ENCODE measurements at regions not wholly inside any gene's neighbourhood (a gene's known extent, or its start where the extent isn't known, plus 50 kb on each side); places are given as distances from the start of the nearest gene placed in this dataset.
A peak's percentile ranks its signal among the peaks of the same experiment; 100 is the strongest.

DNA sequence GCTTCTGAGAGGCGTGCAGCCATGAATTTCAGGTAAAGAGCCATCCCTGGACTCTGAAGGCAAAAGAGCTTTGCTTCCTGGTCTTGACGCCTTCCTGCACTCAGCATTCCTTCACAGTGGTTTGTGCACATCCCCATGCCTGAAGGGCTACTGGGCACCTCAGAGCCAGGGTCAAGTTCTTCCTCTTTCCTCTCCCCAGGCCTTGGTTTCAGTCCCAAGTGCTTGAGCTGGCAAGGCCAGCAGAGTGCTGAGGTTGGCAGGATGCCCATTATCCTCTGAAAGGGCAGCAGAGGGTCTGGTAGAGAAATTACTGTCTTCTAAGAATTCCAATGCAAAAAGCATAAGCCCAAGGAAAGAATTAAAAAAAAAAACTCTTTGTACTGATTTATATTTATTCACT, 1064.9 kb downstream of the TTLL7 start:
- no peak overlapping the region for H3K4me3 ChIP-seq (ENCODE audit: extremely low read depth, insufficient read depth, low read length, poor library complexity, severe bottlenecking)
- H3K27ac ChIP-seq (ENCODE audit: low read depth, low read length, severe bottlenecking) = no peak overlapping the region
- WGBS, 2 experiments (ENCODE audit: insufficient coverage in 2 of 2) = 85 to 90% methylated on average over 2 of the region's 2 CpGs
- H3K4me1 ChIP-seq (ENCODE audit: control insufficient read depth, insufficient read depth, low read length, poor library complexity, severe bottlenecking) = no peaks in the 10 kb centered on the region
- no peaks in the 10 kb centered on the region for H3K36me3 ChIP-seq (ENCODE audit: control insufficient read depth, insufficient read depth, low read length)
- no peaks in the 10 kb centered on the region for H3K9me3 ChIP-seq (ENCODE audit: control insufficient read depth, low read length)

- H3K36me3 ChIP-seq (ENCODE audit: control insufficient read depth, insufficient read depth, low read length) = no peaks in the 10 kb centered on the region
- no peaks in the 10 kb centered on the region for H3K4me1 ChIP-seq (ENCODE audit: control insufficient read depth, insufficient read depth, low read length, poor library complexity, severe bottlenecking)
- no peaks in the 10 kb centered on the region for H3K9me3 ChIP-seq (ENCODE audit: control insufficient read depth, low read length)
- WGBS, 2 experiments (ENCODE audit: insufficient coverage in 2 of 2) = no CpG with 5 or more reads among the region's 2 CpGs
- no peak overlapping the region for H3K27ac ChIP-seq (ENCODE audit: low read depth, low read length, severe bottlenecking)
- H3K4me3 ChIP-seq (ENCODE audit: extremely low read depth, insufficient read depth, low read length, poor library complexity, severe bottlenecking) = no peak overlapping the region
These were observed 1066.2 kb downstream of the TTLL7 start for GRCh38 chr1:82932727-82933126.

DNA sequence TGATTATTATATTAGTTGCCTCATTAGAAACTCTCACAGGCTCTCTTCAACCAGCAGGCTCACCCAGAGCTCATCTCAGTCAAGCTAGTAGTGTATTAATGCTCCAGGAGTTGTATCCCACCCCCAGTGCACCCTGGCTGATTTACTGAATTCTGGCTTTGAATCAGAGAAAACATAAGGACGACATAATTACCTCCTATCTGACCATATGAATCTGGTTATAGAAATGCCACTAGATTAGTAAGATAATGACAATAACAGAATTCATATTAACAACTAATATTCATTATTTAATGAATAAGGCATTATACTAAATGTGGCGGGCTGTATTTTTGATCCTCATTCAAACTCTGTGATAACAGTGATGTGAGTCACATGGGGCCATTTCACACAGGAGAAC, 1066.7 kb downstream of the TTLL7 start:
- no peaks in the 10 kb centered on the region for H3K36me3 ChIP-seq (ENCODE audit: control insufficient read depth, insufficient read depth, low read length)

DNA sequence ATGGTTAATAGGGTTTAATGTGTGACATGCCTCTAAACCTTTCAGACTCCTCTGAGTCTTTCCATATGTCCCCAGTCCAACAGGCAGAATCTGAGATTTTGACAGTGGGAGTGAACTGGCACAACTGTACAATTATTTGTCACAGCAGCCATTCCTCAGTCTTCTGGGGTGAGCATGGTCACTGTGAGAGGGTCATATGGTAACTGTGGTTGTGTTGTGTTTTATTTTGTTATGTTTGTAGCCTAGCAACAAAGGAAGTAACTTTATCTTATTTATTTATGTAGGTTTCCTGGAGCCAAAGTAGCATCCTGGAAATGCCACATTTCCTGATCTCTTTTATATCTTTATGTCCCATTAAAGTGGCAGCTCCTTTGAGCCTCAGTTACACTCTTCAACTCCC, 1067.9 kb downstream of the TTLL7 start:
- Histone ChIP-seq H3K4me3 (ENCODE audit: extremely low read depth, insufficient read depth, low read length, poor library complexity, severe bottlenecking) (no peak overlapping the region), H3K27ac (ENCODE audit: low read depth, low read length, severe bottlenecking) (peak overlapping the region; percentile 63), H3K36me3 (ENCODE audit: control insufficient read depth, insufficient read depth, low read length) (no peaks in the 10 kb centered on the region)

More for the DNA sequence above, 1066.7 kb downstream of the TTLL7 start:
- Histone ChIP-seq H3K4me3 (ENCODE audit: extremely low read depth, insufficient read depth, low read length, poor library complexity, severe bottlenecking) (no peak overlapping the region), H3K9me3 (ENCODE audit: control insufficient read depth, low read length) (no peaks in the 10 kb centered on the region), H3K27ac (ENCODE audit: low read depth, low read length, severe bottlenecking) (no peak overlapping the region), H3K4me1 (ENCODE audit: control insufficient read depth, insufficient read depth, low read length, poor library complexity, severe bottlenecking) (no peaks in the 10 kb centered on the region)
- WGBS, 2 experiments (ENCODE audit: insufficient coverage in 2 of 2) = no CpG with 5 or more reads among the region's 2 CpGs

GRCh38 chr1:82927753-82928152, 1071.2 kb downstream of the TTLL7 start:
- H3K9me3 ChIP-seq (ENCODE audit: control insufficient read depth, low read length) = no peaks in the 10 kb centered on the region
- H3K36me3 ChIP-seq (ENCODE audit: control insufficient read depth, insufficient read depth, low read length) = no peaks in the 10 kb centered on the region
- H3K4me3 ChIP-seq (ENCODE audit: extremely low read depth, insufficient read depth, low read length, poor library complexity, severe bottlenecking) = no peak overlapping the region
- H3K4me1 ChIP-seq (ENCODE audit: control insufficient read depth, insufficient read depth, low read length, poor library complexity, severe bottlenecking) = no peaks in the 10 kb centered on the region
- WGBS, 2 experiments (ENCODE audit: insufficient coverage in 2 of 2) = 57 to 67% methylated on average over 1 of the region's 1 CpG
- H3K27ac ChIP-seq (ENCODE audit: low read depth, low read length, severe bottlenecking) = peak overlapping the region; percentile 43

More for the DNA sequence above, 1067.9 kb downstream of the TTLL7 start:
- Histone ChIP-seq H3K9me3 (ENCODE audit: control insufficient read depth, low read length) (no peaks in the 10 kb centered on the region), H3K4me1 (ENCODE audit: control insufficient read depth, insufficient read depth, low read length, poor library complexity, severe bottlenecking) (no peaks in the 10 kb centered on the region)

GRCh38 chr1:82924666-82925065, 1074.3 kb downstream of the TTLL7 start:
- no peak overlapping the region for H3K4me3 ChIP-seq (ENCODE audit: extremely low read depth, insufficient read depth, low read length, poor library complexity, severe bottlenecking)
- no peak overlapping the region for H3K27ac ChIP-seq (ENCODE audit: low read depth, low read length, severe bottlenecking)
- 71 to 83% methylated on average over 2 of the region's 2 CpGs for WGBS, 2 experiments (ENCODE audit: insufficient coverage in 2 of 2)
- peaks cover 13% of the 10 kb centered on the region for H3K4me1 ChIP-seq (ENCODE audit: control insufficient read depth, insufficient read depth, low read length, poor library complexity, severe bottlenecking)
- H3K9me3 ChIP-seq (ENCODE audit: control insufficient read depth, low read length) = no peaks in the 10 kb centered on the region
- H3K36me3 ChIP-seq (ENCODE audit: control insufficient read depth, insufficient read depth, low read length) = no peaks in the 10 kb centered on the region

GRCh38 chr1:82923931-82924330, 1075.0 kb downstream of the TTLL7 start:
- no CpG with 5 or more reads among the region's 4 CpGs for WGBS, 2 experiments (ENCODE audit: insufficient coverage in 2 of 2)
- H3K4me1 ChIP-seq (ENCODE audit: control insufficient read depth, insufficient read depth, low read length, poor library complexity, severe bottlenecking) = peaks cover 13% of the 10 kb centered on the region

DNA sequence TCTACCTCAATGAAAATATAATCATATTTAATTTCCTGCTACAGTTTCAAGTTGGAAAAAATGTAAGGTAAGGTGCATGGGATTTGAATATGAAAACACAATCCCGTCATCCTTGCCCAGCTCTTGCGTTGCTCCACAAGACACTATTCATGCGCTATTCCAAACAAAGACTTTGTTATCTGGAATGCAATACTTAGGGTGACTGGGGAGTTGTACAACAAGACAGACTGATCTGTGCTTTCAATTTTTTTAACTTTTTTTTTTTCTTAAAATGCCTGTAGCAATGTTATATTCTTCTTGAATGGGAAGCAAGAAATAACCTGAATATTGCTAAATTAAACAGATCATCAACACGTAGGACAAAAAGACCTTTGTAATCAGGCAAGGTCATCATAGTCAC, 1077.2 kb downstream of the TTLL7 start:
- Histone ChIP-seq H3K27ac (ENCODE audit: low read depth, low read length, severe bottlenecking) (no peak overlapping the region), H3K4me3 (ENCODE audit: extremely low read depth, insufficient read depth, low read length, poor library complexity, severe bottlenecking) (no peak overlapping the region), H3K4me1 (ENCODE audit: control insufficient read depth, insufficient read depth, low read length, poor library complexity, severe bottlenecking) (peaks cover 13% of the 10 kb centered on the region), H3K36me3 (ENCODE audit: control insufficient read depth, insufficient read depth, low read length) (no peaks in the 10 kb centered on the region), H3K9me3 (ENCODE audit: control insufficient read depth, low read length) (no peaks in the 10 kb centered on the region)
- no CpG with 5 or more reads among the region's 4 CpGs for WGBS, 2 experiments (ENCODE audit: insufficient coverage in 2 of 2)

More at GRCh38 chr1:82923931-82924330, 1075.0 kb downstream of the TTLL7 start:
- Histone ChIP-seq H3K4me3 (ENCODE audit: extremely low read depth, insufficient read depth, low read length, poor library complexity, severe bottlenecking) (no peak overlapping the region), H3K27ac (ENCODE audit: low read depth, low read length, severe bottlenecking) (no peak overlapping the region), H3K9me3 (ENCODE audit: control insufficient read depth, low read length) (no peaks in the 10 kb centered on the region), H3K36me3 (ENCODE audit: control insufficient read depth, insufficient read depth, low read length) (no peaks in the 10 kb centered on the region)

DNA sequence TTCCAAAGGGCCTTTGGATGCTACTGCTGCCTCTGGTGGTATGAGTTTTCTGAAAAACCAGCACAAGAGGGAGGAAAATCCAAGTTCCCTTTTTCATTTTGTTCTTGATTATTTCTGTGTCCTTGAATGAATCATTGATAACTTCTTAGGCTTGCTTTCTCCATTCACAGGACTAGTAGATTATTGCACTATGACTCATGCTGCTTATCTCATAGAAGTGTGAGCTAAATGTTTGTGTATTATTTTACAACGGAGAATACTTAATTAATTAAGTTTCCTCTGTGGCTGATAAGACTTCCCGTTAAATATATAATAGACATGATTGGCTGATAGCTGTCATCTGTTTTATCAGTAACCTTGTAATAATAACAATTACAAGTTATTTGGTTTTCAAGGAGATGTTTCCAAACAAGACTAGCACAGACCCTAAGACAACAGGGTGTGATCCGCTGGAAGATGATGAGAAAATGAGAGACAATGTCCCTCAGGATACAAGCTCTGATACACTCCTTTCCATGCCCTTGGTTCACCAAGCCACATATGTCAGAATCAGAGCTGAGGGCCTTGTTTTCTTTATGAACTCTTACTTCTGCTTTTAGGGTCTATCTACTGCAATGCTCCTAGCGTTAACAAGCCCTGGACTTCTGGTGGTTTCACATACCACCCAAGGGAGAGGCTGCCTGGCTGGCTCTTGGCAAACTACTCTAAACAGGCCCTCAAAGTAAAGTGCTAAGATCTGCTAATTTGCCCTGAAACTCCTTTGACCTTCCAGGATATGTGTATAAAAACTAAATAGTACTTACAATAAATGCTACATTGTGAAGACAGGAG, 1078.3 kb downstream of the TTLL7 start:
- Histone ChIP-seq H3K9me3 (ENCODE audit: control insufficient read depth, low read length) (no peaks in the 10 kb centered on the region), H3K4me3 (ENCODE audit: extremely low read depth, insufficient read depth, low read length, poor library complexity, severe bottlenecking) (no peak overlapping the region), H3K4me1 (ENCODE audit: control insufficient read depth, insufficient read depth, low read length, poor library complexity, severe bottlenecking) (peaks cover 13% of the 10 kb centered on the region), H3K36me3 (ENCODE audit: control insufficient read depth, insufficient read depth, low read length) (no peaks in the 10 kb centered on the region), H3K27ac (ENCODE audit: low read depth, low read length, severe bottlenecking) (peak overlapping the region; percentile 83)
- WGBS, 2 experiments (ENCODE audit: insufficient coverage in 2 of 2) = 91% methylated on average over 1 of the region's 4 CpGs; no CpG with 5 or more reads in 1 of the 2 experiments

- H3K9me3 ChIP-seq (ENCODE audit: control insufficient read depth, low read length) = no peaks in the 10 kb centered on the region
- peaks cover 13% of the 10 kb centered on the region for H3K4me1 ChIP-seq (ENCODE audit: control insufficient read depth, insufficient read depth, low read length, poor library complexity, severe bottlenecking)
- H3K27ac ChIP-seq (ENCODE audit: low read depth, low read length, severe bottlenecking) = peak overlapping the region; percentile 83
- H3K4me3 ChIP-seq (ENCODE audit: extremely low read depth, insufficient read depth, low read length, poor library complexity, severe bottlenecking) = no peak overlapping the region
- H3K36me3 ChIP-seq (ENCODE audit: control insufficient read depth, insufficient read depth, low read length) = no peaks in the 10 kb centered on the region
These were observed 1079.1 kb downstream of the TTLL7 start for GRCh38 chr1:82919837-82920236.

DNA sequence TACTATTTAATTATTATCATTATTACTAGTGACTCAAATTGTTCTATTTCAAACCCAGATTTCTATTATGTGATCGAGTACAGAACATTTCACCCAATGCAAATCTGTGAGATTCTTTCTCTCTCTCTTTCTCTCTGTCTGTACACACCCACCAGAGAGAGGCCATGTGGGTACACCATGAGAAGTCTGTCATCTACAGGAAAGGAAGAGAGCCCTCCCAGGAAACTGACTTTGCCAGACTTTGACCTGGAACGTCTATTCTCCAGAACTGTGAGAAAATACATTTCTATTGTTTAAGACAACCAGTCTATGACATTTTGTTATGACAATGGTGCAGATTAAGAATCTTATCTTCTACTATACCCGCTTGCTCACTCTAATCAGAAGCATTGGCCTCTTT, 1091.6 kb downstream of the TTLL7 start:
- Histone ChIP-seq H3K9me3 (ENCODE audit: control insufficient read depth, low read length) (no peaks in the 10 kb centered on the region), H3K36me3 (ENCODE audit: control insufficient read depth, insufficient read depth, low read length) (no peaks in the 10 kb centered on the region), H3K4me3 (ENCODE audit: extremely low read depth, insufficient read depth, low read length, poor library complexity, severe bottlenecking) (no peak overlapping the region), H3K4me1 (ENCODE audit: control insufficient read depth, insufficient read depth, low read length, poor library complexity, severe bottlenecking) (no peaks in the 10 kb centered on the region), H3K27ac (ENCODE audit: low read depth, low read length, severe bottlenecking) (no peak overlapping the region)
- WGBS, 2 experiments (ENCODE audit: insufficient coverage in 2 of 2) = no CpG with 5 or more reads among the region's 3 CpGs

Measured in mesodermal cell (in vitro differentiated cells).